Smooth muscle cell (in vitro differentiated cells): ENCODE measurements at regions not wholly inside any gene's neighbourhood (a gene's known extent, or its start where the extent isn't known, plus 50 kb on each side); places are given as distances from the start of the nearest gene placed in this dataset.

Source experiments
- DNase-seq: peaks from one replicate; lab custom pipeline; 2025; ENCODE audit not compliant: unreplicated experiment; lab: John Stamatoyannopoulos, UW
- H2AFZ ChIP-seq: fragments of 200-600 bp; sonication (generic); 2 replicates; pipeline ENCODE4 v1.6.0; 2016; ENCODE audit warnings: antibody characterized with exemption, low read depth, mild to moderate bottlenecking
- H3F3A ChIP-seq: fragments of 200-600 bp; sonication (generic); 2 replicates; pipeline ENCODE4 v1.6.0; 2017; ENCODE audit warnings: antibody characterized with exemption, low read depth
- H3K27ac ChIP-seq: fragments of 200-600 bp; sonication (generic); 2 replicates; pipeline ENCODE4 v1.5.1; 2016; ENCODE audit warnings: low read depth, mild to moderate bottlenecking
- H3K27me3 ChIP-seq: fragments of 200-600 bp; sonication (generic); 2 replicates; pipeline ENCODE4 v1.6.1; 2016; ENCODE audit warnings: low read depth, mild to moderate bottlenecking
- H3K36me3 ChIP-seq: fragments of 200-600 bp; sonication (generic); 2 replicates; pipeline ENCODE4 v1.5.1; 2016; ENCODE audit warnings: low read depth
- H3K4me1 ChIP-seq: fragments of 200-600 bp; sonication (generic); 2 replicates; pipeline ENCODE4 v1.5.1; 2016; ENCODE audit warnings: low read depth
- H3K4me2 ChIP-seq: fragments of 200-600 bp; sonication (generic); 2 replicates; pipeline ENCODE4 v1.6.0; 2016; ENCODE audit warnings: mild to moderate bottlenecking
- H3K4me3 ChIP-seq: fragments of 200-600 bp; sonication (generic); 2 replicates; pipeline ENCODE4 v1.5.1; 2016; ENCODE audit warnings: mild to moderate bottlenecking
- H3K79me2 ChIP-seq: fragments of 200-600 bp; sonication (generic); 2 replicates; pipeline ENCODE4 v1.6.0; 2016; ENCODE audit warnings: low read depth, mild to moderate bottlenecking
- H3K9ac ChIP-seq: fragments of 200-600 bp; sonication (generic); 2 replicates; pipeline ENCODE4 v1.6.0; 2016; ENCODE audit warnings: low read depth
- H3K9me3 ChIP-seq: fragments of 200-600 bp; sonication (generic); replicated peaks from 2 replicates; pipeline ENCODE4 v1.5.1; 2016; ENCODE audit warnings: low read depth
- H4K20me1 ChIP-seq: fragments of 200-600 bp; sonication (generic); 2 replicates; pipeline ENCODE4 v1.6.0; 2016; ENCODE audit warnings: low read depth
- CTCF ChIP-seq: fragments of 200-600 bp; sonication (generic); IDR thresholded peaks from 2 replicates; pipeline ENCODE4 v1.5.1; 2017; ENCODE audit warnings: borderline replicate concordance, mild to moderate bottlenecking, antibody characterized with exemption; ENCODE audit not compliant: insufficient read depth, poor library complexity, severe bottlenecking
- WGBS: methylation state at CpG from one replicate; pipeline ENCODE4 v1.1.7; 2016; ENCODE audit warnings: low lambda C conversion rate; 5-methylcytosine and 5-hydroxymethylcytosine counted together

GRCh38 chr11:109762546-109762945 lies 330.6 kb upstream of the ZC3H12C start:
- Histone ChIP-seq H3K9ac (no peak overlapping the region), H3K36me3 (no peaks in the 10 kb centered on the region), H3K4me1 (no peaks in the 10 kb centered on the region), H3K79me2 (no peaks in the 10 kb centered on the region), H3K27me3 (no peaks in the 10 kb centered on the region), H4K20me1 (no peaks in the 10 kb centered on the region), H3K4me3 (no peak overlapping the region), H3K9me3 (no peaks in the 10 kb centered on the region), H2AFZ (no peak overlapping the region), H3K4me2 (no peak overlapping the region), H3K27ac (no peak overlapping the region), H3F3A (no peaks in the 10 kb centered on the region)
- 93% methylated on average over 3 of the region's 3 CpGs for WGBS
- no peak for TF ChIP-seq CTCF
- no peak for DNase-seq

GRCh38 chr11:109765709-109766311 lies 327.4 kb upstream of the ZC3H12C start:
- Histone ChIP-seq H3K27ac (no peak overlapping the region), H3K9me3 (no peaks in the 10 kb centered on the region), H3K36me3 (no peaks in the 10 kb centered on the region), H2AFZ (no peak overlapping the region), H3K4me3 (no peak overlapping the region), H4K20me1 (no peaks in the 10 kb centered on the region), H3K4me2 (no peak overlapping the region), H3K79me2 (no peaks in the 10 kb centered on the region), H3K27me3 (no peaks in the 10 kb centered on the region), H3F3A (no peaks in the 10 kb centered on the region), H3K9ac (no peak overlapping the region), H3K4me1 (no peaks in the 10 kb centered on the region)
- no peak for DNase-seq
- no peak for TF ChIP-seq CTCF
- WGBS: 92% methylated on average over 5 of the region's 5 CpGs

DNA sequence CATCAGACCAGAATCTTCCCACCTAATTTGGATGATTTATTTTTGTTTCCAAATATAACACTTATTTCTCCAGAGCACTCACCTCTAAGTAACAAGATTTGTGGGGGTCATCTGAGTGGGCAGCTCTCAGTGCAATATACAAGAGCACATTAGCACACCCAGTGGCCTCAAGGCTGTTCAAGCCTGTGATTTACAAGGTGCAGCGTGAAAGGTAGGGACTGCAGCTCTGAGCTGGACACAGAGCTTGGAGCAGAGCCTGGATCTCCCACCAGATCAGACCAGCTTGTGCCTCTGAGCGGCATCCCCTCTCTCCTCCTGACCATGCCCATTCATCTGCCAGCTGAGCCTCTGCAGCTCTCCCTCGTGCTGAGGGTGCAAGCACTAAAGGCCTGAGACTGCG lies 323.3 kb upstream of the ZC3H12C start:
- H3K4me2 ChIP-seq: no peak overlapping the region
- no peaks in the 10 kb centered on the region for H3K79me2 ChIP-seq
- H3K27ac ChIP-seq: no peak overlapping the region
- H3K9me3 ChIP-seq: no peaks in the 10 kb centered on the region
- no peak for TF ChIP-seq CTCF
- H3K4me1 ChIP-seq: no peaks in the 10 kb centered on the region
- no peak overlapping the region for H3K9ac ChIP-seq
- no peaks in the 10 kb centered on the region for H3K36me3 ChIP-seq
- no peak overlapping the region for H3K4me3 ChIP-seq
- WGBS: 86% methylated on average over 4 of the region's 4 CpGs
- H3F3A ChIP-seq: no peaks in the 10 kb centered on the region
- no peak overlapping the region for H2AFZ ChIP-seq
- no peaks in the 10 kb centered on the region for H4K20me1 ChIP-seq
- H3K27me3 ChIP-seq: no peaks in the 10 kb centered on the region
- no peak for DNase-seq

- Histone ChIP-seq H4K20me1 (no peaks in the 10 kb centered on the region), H3K4me1 (no peaks in the 10 kb centered on the region), H3K27ac (no peak overlapping the region), H3K79me2 (no peaks in the 10 kb centered on the region), H2AFZ (no peak overlapping the region), H3K36me3 (no peaks in the 10 kb centered on the region), H3K4me2 (no peak overlapping the region), H3F3A (no peaks in the 10 kb centered on the region), H3K9me3 (no peaks in the 10 kb centered on the region), H3K4me3 (no peak overlapping the region), H3K9ac (no peak overlapping the region), H3K27me3 (no peaks in the 10 kb centered on the region)
- TF ChIP-seq CTCF: no peak
- no peak for DNase-seq
These were observed 322.9 kb upstream of the ZC3H12C start for GRCh38 chr11:109770323-109770722.
